Testis (tissue), 2 donors: ENCODE measurements at regions not wholly inside any gene's neighbourhood (a gene's known extent, or its start where the extent isn't known, plus 50 kb on each side); places are given as distances from the start of the nearest gene placed in this dataset.

Source experiments
- CTCF ChIP-seq, 3 experiments: fragments of 450-650 bp in 2 of 3; fragments of 200-600 bp in 1 of 3; sonication (generic) in 1 of 3; IDR thresholded peaks; one replicate each; pipeline ENCODE4 v1.5.1; 2016 to 2019; ENCODE audit warnings: antibody characterized with exemption in 3 of 3, mild to moderate bottlenecking in 2 of 3, moderate library complexity in 1 of 3
- POLR2A ChIP-seq: fragments of 450-650 bp; IDR thresholded peaks from one replicate; pipeline ENCODE4 v1.6.1; 2017; ENCODE audit warnings: antibody characterized with exemption, mild to moderate bottlenecking, moderate library complexity

- TF ChIP-seq CTCF (IDR thresholded peaks at IDR 0.05) = peak; percentile 42 to 71 (median 51)
- no peak for TF ChIP-seq POLR2A
Measured at GRCh38 chr12:59403259-59403932, 192.4 kb upstream of the SLC16A7 start.
